Neural crest cell (in vitro differentiated cells): ENCODE measurements at regions not wholly inside any gene's neighbourhood (a gene's known extent, or its start where the extent isn't known, plus 50 kb on each side); places are given as distances from the start of the nearest gene placed in this dataset.
A peak's percentile ranks its signal among the peaks of the same experiment; 100 is the strongest.
"Not testable (repeated sequence)": the region's sequence is repeated elsewhere in the genome, so short reads cannot be mapped to it uniquely, and the experiment has no call there.

Source experiments
- DNase-seq: peaks from one replicate; pipeline ENCODE4 v3.0.0; 2021; ENCODE audit warnings: low read depth, mixed read lengths, low spot score
- H3K27ac Mint-ChIP-seq: one replicate; pipeline ENCODE4 v1.8.0; 2021; ENCODE audit warnings: mild to moderate bottlenecking, mixed read lengths; ENCODE audit not compliant: unreplicated experiment
- H3K27me3 Mint-ChIP-seq: 2 replicates; pipeline ENCODE4 v1.8.0; 2021; ENCODE audit warnings: low read depth, mild to moderate bottlenecking, mixed read lengths
- H3K36me3 Mint-ChIP-seq: 2 replicates; pipeline ENCODE4 v1.8.0; 2021; ENCODE audit warnings: low read depth, mild to moderate bottlenecking, mixed read lengths
- H3K4me1 Mint-ChIP-seq: 2 replicates; pipeline ENCODE4 v1.8.0; 2021; ENCODE audit warnings: mixed read lengths
- H3K4me3 Mint-ChIP-seq: one replicate; pipeline ENCODE4 v1.8.0; 2021; ENCODE audit warnings: mild to moderate bottlenecking, mixed read lengths
- H3K9me3 Mint-ChIP-seq: 2 replicates; pipeline ENCODE4 v1.8.0; 2021; ENCODE audit warnings: mixed read lengths
- TF ChIP-seq, protein P1 (sequence below): fragments of 200-600 bp; sonication (generic); conservative IDR thresholded peaks from 2 replicates; pipeline ENCODE4 v1.5.0; 2021; ENCODE audit warnings: antibody characterized with exemption, mild to moderate bottlenecking

- peaks cover 8% of the 10 kb centered on the region for H3K4me1 Mint-ChIP-seq
- H3K27me3 Mint-ChIP-seq, result no peaks in the 10 kb centered on the region
- peaks cover 3% of the 10 kb centered on the region for H3K9me3 Mint-ChIP-seq
- DNase-seq, result no peak
- no peaks in the 10 kb centered on the region for H3K36me3 Mint-ChIP-seq
- no peak overlapping the region for H3K4me3 Mint-ChIP-seq
- TF ChIP-seq, protein P1, sequence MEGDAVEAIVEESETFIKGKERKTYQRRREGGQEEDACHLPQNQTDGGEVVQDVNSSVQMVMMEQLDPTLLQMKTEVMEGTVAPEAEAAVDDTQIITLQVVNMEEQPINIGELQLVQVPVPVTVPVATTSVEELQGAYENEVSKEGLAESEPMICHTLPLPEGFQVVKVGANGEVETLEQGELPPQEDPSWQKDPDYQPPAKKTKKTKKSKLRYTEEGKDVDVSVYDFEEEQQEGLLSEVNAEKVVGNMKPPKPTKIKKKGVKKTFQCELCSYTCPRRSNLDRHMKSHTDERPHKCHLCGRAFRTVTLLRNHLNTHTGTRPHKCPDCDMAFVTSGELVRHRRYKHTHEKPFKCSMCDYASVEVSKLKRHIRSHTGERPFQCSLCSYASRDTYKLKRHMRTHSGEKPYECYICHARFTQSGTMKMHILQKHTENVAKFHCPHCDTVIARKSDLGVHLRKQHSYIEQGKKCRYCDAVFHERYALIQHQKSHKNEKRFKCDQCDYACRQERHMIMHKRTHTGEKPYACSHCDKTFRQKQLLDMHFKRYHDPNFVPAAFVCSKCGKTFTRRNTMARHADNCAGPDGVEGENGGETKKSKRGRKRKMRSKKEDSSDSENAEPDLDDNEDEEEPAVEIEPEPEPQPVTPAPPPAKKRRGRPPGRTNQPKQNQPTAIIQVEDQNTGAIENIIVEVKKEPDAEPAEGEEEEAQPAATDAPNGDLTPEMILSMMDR, result no peak
- no peak overlapping the region for H3K27ac Mint-ChIP-seq
Measured at GRCh38 chr6:86511962-86512361, 425.4 kb upstream of the HTR1E start.

- no peaks in the 10 kb centered on the region for H3K27me3 Mint-ChIP-seq
- no peaks in the 10 kb centered on the region for H3K36me3 Mint-ChIP-seq
- no peak overlapping the region for H3K4me3 Mint-ChIP-seq
Measured at GRCh38 chr6:86508230-86508629, 429.1 kb upstream of the HTR1E start.

DNA sequence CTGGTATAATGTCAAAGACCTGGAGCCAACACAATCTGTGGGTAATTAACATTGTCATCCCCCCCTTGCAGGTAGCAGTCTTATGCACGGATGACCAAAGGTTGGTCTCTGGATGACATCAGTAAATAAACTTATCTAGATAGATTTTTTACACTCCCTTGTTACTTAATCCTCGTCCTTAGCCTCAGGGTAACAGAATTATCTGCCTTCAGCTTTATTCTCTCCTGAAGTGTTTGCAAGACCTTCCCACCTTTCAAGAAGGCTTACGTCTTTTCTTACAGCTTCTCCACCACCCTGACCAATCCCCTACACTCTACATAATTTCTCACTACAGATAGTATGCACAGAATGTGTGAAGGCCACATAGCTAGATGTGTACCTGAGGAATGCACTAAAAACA is 434.8 kb upstream of the HTR1E start:
- Mint-ChIP-seq H3K4me3 (no peak overlapping the region), H3K36me3 (peaks cover 4% of the 10 kb centered on the region), H3K4me1 (no peaks in the 10 kb centered on the region), H3K27ac (no peak overlapping the region), H3K27me3 (no peaks in the 10 kb centered on the region), H3K9me3 (peaks cover 12% of the 10 kb centered on the region)
- TF ChIP-seq, protein P1, result no peak
- no peak for DNase-seq

More at GRCh38 chr6:86508230-86508629, 429.1 kb upstream of the HTR1E start:
- TF ChIP-seq, protein P1, result no peak
- peaks cover 8% of the 10 kb centered on the region for H3K4me1 Mint-ChIP-seq
- peaks cover 8% of the 10 kb centered on the region for H3K9me3 Mint-ChIP-seq
- no peak overlapping the region for H3K27ac Mint-ChIP-seq
- DNase-seq, result no peak

- Mint-ChIP-seq H3K4me3 (no peak overlapping the region), H3K27ac (no peak overlapping the region), H3K9me3 (peaks cover 11% of the 10 kb centered on the region), H3K36me3 (peaks cover 6% of the 10 kb centered on the region), H3K27me3 (no peaks in the 10 kb centered on the region), H3K4me1 (no peaks in the 10 kb centered on the region)
- TF ChIP-seq, protein P1, result no peak
- DNase-seq, result no peak
Measured at GRCh38 chr6:86500035-86500434, 437.3 kb upstream of the HTR1E start.

DNA sequence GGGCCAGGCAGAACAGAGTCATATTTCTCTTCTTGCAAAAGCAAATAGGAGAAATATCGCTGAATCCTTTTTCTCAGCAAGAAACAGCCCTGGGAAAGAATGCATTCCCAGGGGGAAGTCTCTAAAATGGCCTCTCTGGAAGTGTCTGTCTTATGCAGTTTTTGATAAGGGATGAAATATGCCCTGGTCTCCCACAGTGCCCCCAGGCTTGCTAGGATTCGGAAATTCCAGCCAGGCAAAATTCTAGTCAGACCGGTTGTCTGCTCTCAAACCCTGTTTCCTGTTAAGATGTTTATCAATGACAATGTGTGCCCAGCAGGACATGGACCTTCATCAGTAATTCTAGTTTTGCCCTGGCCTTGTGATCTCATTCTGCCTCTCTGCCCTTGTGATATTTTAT is 448.3 kb upstream of the HTR1E start:
- not testable (repeated sequence) for H3K27me3 Mint-ChIP-seq, H3K36me3 Mint-ChIP-seq, H3K4me3 Mint-ChIP-seq, DNase-seq, H3K27ac Mint-ChIP-seq
- peaks cover 14% of the 10 kb centered on the region for H3K9me3 Mint-ChIP-seq
- H3K4me1 Mint-ChIP-seq, result peaks cover 11% of the 10 kb centered on the region

DNA sequence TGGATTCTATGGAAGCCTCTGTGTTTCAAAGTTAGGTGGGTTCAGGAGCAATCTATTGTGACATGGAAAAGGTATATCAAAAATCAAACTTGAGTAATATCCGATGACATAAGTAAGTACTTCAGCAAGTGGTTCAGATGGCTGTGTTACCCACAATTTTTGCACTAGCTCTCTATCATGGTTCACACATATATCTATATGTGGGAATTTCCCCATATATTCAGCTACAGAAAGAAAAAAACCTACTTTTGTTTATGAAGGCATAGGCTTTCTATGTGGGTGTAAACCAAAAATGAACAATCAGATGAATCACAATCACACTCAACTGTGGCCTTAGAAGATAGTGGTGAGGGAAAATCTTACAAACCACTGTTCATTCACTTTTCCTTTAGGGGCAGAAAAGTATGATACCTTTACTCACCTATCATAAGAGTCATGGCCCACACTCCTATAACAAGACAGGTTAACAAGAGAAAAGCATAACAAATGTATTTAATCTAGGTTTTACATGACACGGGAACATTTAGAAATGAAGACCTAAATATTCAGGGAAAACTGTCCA is 449.6 kb upstream of the HTR1E start:
- H3K4me1 Mint-ChIP-seq, result peaks cover 11% of the 10 kb centered on the region
- no peaks in the 10 kb centered on the region for H3K27me3 Mint-ChIP-seq
- H3K36me3 Mint-ChIP-seq, result peaks cover 6% of the 10 kb centered on the region
- H3K9me3 Mint-ChIP-seq, result peaks cover 14% of the 10 kb centered on the region
- H3K27ac Mint-ChIP-seq, result no peak overlapping the region
- no peak overlapping the region for H3K4me3 Mint-ChIP-seq
- DNase-seq, result no peak
- TF ChIP-seq, protein P1, result no peak

DNA sequence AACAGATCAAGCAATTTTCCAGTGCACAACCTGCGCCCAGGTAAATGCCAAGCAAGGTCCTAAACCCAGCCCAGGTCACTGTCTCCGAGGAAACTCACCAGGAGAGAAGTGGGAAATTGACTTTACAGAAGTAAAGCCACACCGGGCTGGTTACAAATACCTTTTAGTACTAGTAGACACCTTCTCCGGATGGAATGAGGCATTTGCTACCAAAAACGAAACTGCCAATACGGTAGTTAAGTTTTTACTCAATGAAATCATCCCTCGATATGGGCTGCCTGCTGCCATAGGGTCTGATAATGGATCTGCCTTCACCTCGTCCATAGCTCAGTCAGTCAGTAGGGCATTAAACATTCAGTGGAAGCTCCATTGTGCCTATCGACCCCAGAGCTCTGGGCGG is 459.0 kb upstream of the HTR1E start:
- not testable (repeated sequence) for H3K9me3 Mint-ChIP-seq

More for the DNA sequence above, 459.0 kb upstream of the HTR1E start:
- DNase-seq, H3K4me3 Mint-ChIP-seq, H3K27me3 Mint-ChIP-seq, H3K36me3 Mint-ChIP-seq: not testable (repeated sequence)
- peaks cover 13% of the 10 kb centered on the region for H3K4me1 Mint-ChIP-seq
- H3K27ac Mint-ChIP-seq, result peak overlapping the region; percentile 52
